ENCODE measurements at regions not wholly inside any gene's neighbourhood (a gene's known extent, or its start where the extent isn't known, plus 50 kb on each side); places are given as distances from the start of the nearest gene placed in this dataset.

GRCh38 chrX:17242470-17242869 lies 132.5 kb upstream of the NHS start:
- H3K4me3 ChIP-seq (ENCODE audit: low read length) = no peak overlapping the region
- H3K4me1 ChIP-seq (ENCODE audit: low read length) = no peaks in the 10 kb centered on the region
- H3K79me2 ChIP-seq (ENCODE audit: low read length) = no peaks in the 10 kb centered on the region
- no peaks in the 10 kb centered on the region for H3K9me3 ChIP-seq (ENCODE audit: insufficient read depth, low read length)
- no peak overlapping the region for H2AFZ ChIP-seq (ENCODE audit: low read depth, low read length)
- no peaks in the 10 kb centered on the region for H3K36me3 ChIP-seq (replicated peaks; ENCODE audit: low read depth, low read length)
- no peak overlapping the region for H3K27ac ChIP-seq (ENCODE audit: low read length)
- H4K20me1 ChIP-seq (ENCODE audit: insufficient read depth, low read length) = no peaks in the 10 kb centered on the region
- no peak overlapping the region for H3K9ac ChIP-seq (ENCODE audit: low read length)
- no peaks in the 10 kb centered on the region for H3K27me3 ChIP-seq (ENCODE audit: low read depth, low read length)
- TF ChIP-seq, protein P1, sequence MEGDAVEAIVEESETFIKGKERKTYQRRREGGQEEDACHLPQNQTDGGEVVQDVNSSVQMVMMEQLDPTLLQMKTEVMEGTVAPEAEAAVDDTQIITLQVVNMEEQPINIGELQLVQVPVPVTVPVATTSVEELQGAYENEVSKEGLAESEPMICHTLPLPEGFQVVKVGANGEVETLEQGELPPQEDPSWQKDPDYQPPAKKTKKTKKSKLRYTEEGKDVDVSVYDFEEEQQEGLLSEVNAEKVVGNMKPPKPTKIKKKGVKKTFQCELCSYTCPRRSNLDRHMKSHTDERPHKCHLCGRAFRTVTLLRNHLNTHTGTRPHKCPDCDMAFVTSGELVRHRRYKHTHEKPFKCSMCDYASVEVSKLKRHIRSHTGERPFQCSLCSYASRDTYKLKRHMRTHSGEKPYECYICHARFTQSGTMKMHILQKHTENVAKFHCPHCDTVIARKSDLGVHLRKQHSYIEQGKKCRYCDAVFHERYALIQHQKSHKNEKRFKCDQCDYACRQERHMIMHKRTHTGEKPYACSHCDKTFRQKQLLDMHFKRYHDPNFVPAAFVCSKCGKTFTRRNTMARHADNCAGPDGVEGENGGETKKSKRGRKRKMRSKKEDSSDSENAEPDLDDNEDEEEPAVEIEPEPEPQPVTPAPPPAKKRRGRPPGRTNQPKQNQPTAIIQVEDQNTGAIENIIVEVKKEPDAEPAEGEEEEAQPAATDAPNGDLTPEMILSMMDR (IDR thresholded peaks at IDR 0.05; ENCODE audit: low read depth, low read length) = peak; percentile 81
- no peak for TF ChIP-seq EZH2phosphoT487 (IDR thresholded peaks at IDR 0.05; ENCODE audit: low read depth)
- no peak overlapping the region for H3K4me2 ChIP-seq (ENCODE audit: low read length)

GRCh38 chrX:17247144-17247543 lies 127.9 kb upstream of the NHS start:
- Histone ChIP-seq H3K9ac (ENCODE audit: low read length) (no peak overlapping the region), H3K79me2 (ENCODE audit: low read length) (no peaks in the 10 kb centered on the region), H2AFZ (ENCODE audit: low read depth, low read length) (no peak overlapping the region), H4K20me1 (ENCODE audit: insufficient read depth, low read length) (no peaks in the 10 kb centered on the region), H3K4me2 (ENCODE audit: low read length) (no peak overlapping the region), H3K9me3 (ENCODE audit: insufficient read depth, low read length) (no peaks in the 10 kb centered on the region), H3K27me3 (ENCODE audit: low read depth, low read length) (no peaks in the 10 kb centered on the region), H3K27ac (ENCODE audit: low read length) (no peak overlapping the region), H3K4me1 (ENCODE audit: low read length) (no peaks in the 10 kb centered on the region), H3K4me3 (ENCODE audit: low read length) (no peak overlapping the region), H3K36me3 (replicated peaks; ENCODE audit: low read depth, low read length) (no peaks in the 10 kb centered on the region)
- TF ChIP-seq EZH2phosphoT487 (IDR thresholded peaks at IDR 0.05; ENCODE audit: low read depth) = no peak
- TF ChIP-seq, protein P1 (IDR thresholded peaks at IDR 0.05; ENCODE audit: low read depth, low read length) = no peak

GRCh38 chrX:17262123-17262522 lies 112.9 kb upstream of the NHS start:
- H3K27me3 ChIP-seq (ENCODE audit: low read depth, low read length) = no peaks in the 10 kb centered on the region
- H3K4me3 ChIP-seq (ENCODE audit: low read length) = no peak overlapping the region
- H3K4me2 ChIP-seq (ENCODE audit: low read length) = no peak overlapping the region
- no peak overlapping the region for H3K9ac ChIP-seq (ENCODE audit: low read length)
- H3K4me1 ChIP-seq (ENCODE audit: low read length) = no peaks in the 10 kb centered on the region
- H3K27ac ChIP-seq (ENCODE audit: low read length) = no peak overlapping the region
- H3K79me2 ChIP-seq (ENCODE audit: low read length) = no peaks in the 10 kb centered on the region
- no peak for TF ChIP-seq EZH2phosphoT487 (IDR thresholded peaks at IDR 0.05; ENCODE audit: low read depth)
- TF ChIP-seq, protein P1 (IDR thresholded peaks at IDR 0.05; ENCODE audit: low read depth, low read length) = no peak
- no peak overlapping the region for H2AFZ ChIP-seq (ENCODE audit: low read depth, low read length)
- no peaks in the 10 kb centered on the region for H3K36me3 ChIP-seq (replicated peaks; ENCODE audit: low read depth, low read length)
- no peaks in the 10 kb centered on the region for H3K9me3 ChIP-seq (ENCODE audit: insufficient read depth, low read length)
- H4K20me1 ChIP-seq (ENCODE audit: insufficient read depth, low read length) = no peaks in the 10 kb centered on the region

- no peak overlapping the region for H3K27ac ChIP-seq (ENCODE audit: low read length)
- H3K4me1 ChIP-seq (ENCODE audit: low read length) = peaks cover 6% of the 10 kb centered on the region
- H3K79me2 ChIP-seq (ENCODE audit: low read length) = no peaks in the 10 kb centered on the region
- TF ChIP-seq, protein P1 (IDR thresholded peaks at IDR 0.05; ENCODE audit: low read depth, low read length) = no peak
- TF ChIP-seq EZH2phosphoT487 (IDR thresholded peaks at IDR 0.05; ENCODE audit: low read depth) = no peak
- no peak overlapping the region for H3K9ac ChIP-seq (ENCODE audit: low read length)
- no peaks in the 10 kb centered on the region for H3K36me3 ChIP-seq (replicated peaks; ENCODE audit: low read depth, low read length)
- H2AFZ ChIP-seq (ENCODE audit: low read depth, low read length) = no peak overlapping the region
- no peaks in the 10 kb centered on the region for H3K27me3 ChIP-seq (ENCODE audit: low read depth, low read length)
- no peaks in the 10 kb centered on the region for H4K20me1 ChIP-seq (ENCODE audit: insufficient read depth, low read length)
- H3K4me2 ChIP-seq (ENCODE audit: low read length) = no peak overlapping the region
- H3K9me3 ChIP-seq (ENCODE audit: insufficient read depth, low read length) = no peaks in the 10 kb centered on the region
- no peak overlapping the region for H3K4me3 ChIP-seq (ENCODE audit: low read length)
Observed at GRCh38 chrX:17266136-17266535, 108.9 kb upstream of the NHS start.

Data from OCI-LY3 (cell line).